Stimulated activated CD8-positive, alpha-beta memory T cell treated with anti-CD3 and anti-CD28 coated beads, Interleukin-7, amount 100 ng/mL, for 4 hours (primary cell): ENCODE measurements at regions not wholly inside any gene's neighbourhood (a gene's known extent, or its start where the extent isn't known, plus 50 kb on each side); places are given as distances from the start of the nearest gene placed in this dataset.
"Not testable (repeated sequence)": the region's sequence is repeated elsewhere in the genome, so short reads cannot be mapped to it uniquely, and the experiment has no call there.

Source experiments
- DNase-seq, 2 donors: peaks; one replicate each; pipeline ENCODE4 v3.0.0-alpha.2; 2020; ENCODE audit warnings: low read depth in 2 of 2

DNA sequence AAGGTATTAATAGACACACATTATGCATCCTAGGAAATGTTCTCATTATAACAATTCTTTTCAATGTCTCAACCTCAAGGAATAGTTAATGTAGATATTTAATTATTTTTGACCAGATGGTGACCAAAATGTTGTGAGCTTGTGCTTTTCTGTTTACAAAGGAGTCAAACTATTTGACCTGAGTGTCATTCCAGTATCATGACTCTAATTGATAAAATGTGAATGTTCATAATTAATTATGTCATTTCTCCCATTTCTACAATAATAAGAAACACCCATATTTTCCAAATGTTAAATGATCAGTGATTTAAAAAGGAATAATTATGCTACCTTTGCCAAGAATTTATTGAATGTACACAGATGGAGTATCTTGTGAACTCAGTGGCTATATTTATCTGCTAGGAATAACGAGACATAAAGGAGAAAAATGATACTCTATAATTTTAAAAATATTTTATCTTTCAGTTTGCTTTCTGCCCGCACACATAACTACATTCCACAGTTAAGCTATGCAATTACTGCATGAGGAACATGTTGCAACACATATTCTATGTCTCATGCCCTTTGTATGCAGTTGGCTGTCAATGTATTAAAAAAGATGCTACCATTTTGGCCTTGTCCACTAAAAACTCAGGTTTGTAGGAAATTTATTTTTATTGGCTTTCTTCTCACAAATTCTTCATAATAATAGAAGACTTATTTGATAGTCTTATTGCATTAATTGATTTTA is 376.7 kb upstream of the CCDC179 start:
- no peak for DNase-seq

GRCh38 chr11:23252426-23252825 is 392.2 kb upstream of the CCDC179 start:
- no peak for DNase-seq

DNA sequence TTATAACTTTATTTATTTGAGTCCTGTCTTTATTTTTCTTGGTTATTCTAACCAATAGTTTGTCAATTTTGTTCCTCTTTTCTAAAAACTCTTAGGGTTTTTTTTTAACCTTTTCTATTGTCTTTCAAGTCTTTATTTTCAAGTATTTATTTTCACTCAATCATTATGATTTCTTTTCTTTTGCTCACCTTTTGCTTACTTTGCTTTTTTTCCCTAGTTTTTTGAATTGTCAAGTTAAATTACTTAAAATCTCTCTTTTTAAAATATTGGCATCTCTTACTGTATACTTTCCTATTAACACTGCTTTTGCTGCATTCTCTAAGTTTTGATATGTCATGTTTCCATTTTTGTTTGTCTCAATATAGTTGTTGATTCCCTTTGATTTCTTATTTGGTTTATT is 396.8 kb upstream of the CCDC179 start:
- DNase-seq, result no peak

GRCh38 chr11:23257556-23257955 is 397.3 kb upstream of the CCDC179 start:
- DNase-seq, result no peak

DNA sequence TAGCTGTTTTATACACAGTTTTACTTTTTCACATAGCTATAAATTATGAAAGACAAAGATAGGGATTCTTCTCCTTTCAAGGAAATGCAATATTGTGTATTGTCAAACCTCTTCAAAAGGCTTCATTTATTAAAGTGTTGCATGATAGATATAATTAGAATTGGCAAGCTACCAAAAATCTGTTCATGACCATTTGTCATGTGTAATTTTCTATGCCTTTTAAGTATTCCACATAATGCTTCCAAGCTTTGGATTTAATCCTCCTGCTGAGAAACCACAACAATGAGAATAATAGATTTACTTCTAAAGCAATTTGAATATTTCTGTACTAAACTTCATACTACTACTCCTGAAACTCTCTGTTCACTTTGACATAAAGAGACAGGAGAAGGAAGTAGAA is 403.2 kb upstream of the CCDC179 start:
- no peak for DNase-seq

GRCh38 chr11:23272095-23272494 is 411.8 kb upstream of the CCDC179 start:
- no peak for DNase-seq

DNA sequence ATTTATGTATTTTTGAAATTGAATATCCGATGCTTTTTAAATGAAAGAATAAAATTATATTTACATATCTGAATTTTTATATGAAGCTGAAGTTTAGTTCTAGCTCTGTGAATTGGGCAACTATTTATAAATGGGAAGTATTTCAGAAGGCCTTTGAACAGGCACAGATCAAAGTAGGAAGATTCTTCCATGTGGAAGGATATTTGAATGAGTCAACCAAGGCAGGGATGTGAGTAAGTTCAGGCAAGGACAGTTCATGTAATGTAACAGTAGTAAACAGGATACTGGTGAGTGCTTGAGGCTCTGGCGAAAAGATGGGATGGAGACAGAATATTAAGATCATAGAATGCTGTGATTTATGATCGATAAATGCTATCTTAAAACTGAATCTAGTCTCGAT is 417.8 kb upstream of the CCDC179 start:
- DNase-seq, result no peak

DNA sequence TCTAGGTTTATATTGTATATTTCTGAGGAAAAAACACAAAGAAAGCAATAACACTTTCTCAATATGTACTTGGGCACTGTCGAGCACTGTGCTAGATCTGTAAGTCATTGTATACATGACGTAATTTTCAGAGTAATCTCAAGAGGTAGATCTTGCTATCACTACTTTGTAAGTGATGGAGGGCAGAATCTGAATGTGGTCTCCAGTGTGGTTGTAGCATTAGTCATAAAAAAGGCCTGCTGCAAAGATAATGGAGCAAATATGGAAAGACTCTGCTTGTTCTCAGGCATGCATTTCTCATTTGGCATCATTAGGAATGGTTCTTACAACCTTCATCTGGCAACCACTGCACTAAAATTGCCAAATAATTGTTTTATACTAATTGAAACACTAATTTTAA is 419.8 kb upstream of the CCDC179 start:
- DNase-seq, result no peak

DNA sequence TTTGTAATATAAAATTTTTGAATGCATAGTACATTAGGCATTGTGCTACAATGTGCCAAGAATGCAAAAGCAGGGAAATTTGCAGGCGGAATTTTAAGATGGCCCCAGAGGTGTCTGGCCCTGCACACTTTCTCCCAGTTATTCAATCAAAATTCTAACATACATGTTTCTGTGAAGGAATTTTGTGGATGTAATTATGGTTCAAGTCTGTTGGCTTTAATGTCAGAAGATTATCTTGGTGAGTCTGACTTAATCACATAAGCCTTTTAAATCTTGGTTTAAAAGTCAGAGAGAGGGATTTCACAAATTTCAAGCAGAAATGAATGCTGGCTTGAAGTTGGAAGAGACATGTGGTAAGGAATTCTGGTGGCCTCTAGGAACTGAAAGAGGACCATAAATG is 423.4 kb upstream of the CCDC179 start:
- no peak for DNase-seq

DNA sequence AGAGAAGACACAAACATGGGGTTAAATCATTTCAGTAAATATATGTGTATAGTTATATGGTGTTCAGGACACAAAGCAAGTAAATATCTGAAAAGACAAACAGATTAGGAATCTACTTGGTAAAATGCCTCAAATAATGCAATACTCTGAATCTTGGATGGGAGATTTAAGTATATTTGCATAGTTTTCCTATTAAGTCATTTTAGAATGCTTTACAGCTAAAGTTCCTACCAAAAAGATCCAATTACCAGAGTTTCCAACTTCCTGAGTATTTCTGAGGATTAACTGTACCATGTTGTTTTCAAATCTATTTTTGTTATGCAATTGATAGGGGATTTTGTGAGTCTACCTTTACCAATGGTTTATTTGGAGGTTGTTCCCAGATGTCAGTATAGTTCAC is 424.4 kb upstream of the CCDC179 start:
- no peak for DNase-seq

DNA sequence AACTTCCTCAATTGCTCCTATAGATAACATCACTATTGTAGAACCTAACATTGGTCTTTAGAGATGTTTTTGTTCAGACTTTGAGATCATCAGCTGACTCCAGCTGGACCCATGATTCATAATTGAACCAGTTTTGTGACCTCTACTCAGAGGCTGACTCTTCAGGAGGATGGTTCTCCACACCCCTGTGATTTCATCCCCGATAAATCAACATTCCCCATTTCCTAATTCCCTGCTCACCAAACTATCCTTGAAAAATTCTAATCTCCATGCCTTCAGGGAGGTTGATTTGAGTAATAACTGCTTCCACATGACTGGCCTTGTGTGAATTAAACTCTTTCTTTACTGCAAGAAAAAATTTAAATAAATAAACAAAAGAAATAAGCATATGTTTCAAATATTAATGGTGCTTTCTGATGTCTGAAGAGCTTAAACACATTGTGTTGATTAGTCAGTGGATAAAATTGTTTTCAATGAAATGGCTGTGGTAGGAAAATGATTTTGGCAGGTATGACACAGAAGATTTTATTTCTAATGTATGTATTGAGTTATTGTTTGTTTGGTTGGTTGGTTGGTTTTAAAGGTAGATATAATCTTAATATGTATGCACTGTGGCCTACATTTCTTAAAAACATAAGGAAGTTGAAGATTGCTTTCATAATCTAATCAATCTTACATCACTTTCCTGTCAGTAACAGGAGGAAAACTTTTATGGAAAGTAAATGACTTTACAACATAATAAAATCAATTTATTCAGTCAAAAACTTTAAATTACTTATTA is 427.9 kb upstream of the CCDC179 start:
- no peak for DNase-seq

DNA sequence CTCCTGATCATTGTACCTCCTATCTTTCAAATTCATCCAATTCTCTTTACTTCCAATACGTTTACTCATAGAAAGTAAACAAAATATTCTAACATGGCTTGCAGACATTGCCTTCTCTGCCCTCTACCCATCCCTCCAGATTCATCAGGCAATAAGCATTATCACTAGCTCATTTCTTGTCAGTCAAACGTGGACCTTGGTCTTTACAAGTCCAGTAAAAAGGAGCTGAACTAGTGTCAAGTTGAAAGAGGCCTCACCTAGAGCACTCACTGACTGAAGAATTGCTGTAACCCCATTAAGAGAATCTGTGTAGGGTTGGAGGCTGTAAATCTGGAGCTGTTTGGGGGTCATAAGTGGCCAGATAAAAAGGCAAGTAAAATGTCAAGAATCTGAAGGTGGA is 435.0 kb upstream of the CCDC179 start:
- DNase-seq, result no peak

DNA sequence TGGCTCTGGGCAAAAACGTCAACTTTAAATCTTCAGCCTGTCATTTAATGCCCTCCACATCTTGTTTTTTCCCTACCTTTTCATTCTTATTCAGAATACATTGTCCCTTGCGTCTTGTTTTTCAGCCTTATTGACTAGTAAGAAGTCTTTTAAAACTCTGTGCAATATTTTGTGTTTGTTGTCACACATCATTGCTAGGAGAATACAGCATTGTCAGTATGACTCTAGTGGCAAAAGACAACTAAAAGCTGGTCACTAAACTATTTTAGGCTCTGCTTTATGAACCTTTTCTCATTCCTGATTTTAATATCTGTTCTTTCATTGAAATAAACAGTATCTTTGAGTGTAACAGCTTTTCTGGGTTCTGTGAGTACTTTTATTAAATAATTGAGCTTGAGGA is 447.8 kb upstream of the CCDC179 start:
- no peak for DNase-seq

DNA sequence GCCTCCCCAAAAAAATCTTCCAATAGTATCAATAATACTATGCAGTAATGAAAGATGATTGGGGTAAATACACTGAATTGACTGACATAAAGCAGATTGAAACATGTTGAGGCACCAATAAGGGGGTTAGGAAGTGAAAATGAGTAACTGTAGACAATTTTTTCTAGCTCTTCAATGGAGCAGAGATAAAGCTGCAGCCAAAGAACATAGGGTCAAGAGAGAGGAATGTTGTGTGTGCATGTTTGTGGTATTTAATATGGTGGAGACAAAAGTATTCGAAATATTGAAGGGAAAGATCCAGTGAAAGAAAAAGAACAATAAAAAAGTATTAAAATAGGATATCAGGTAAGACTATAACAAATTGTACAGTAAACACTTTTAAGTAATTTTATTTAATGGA is 450.0 kb upstream of the CCDC179 start:
- no peak for DNase-seq

GRCh38 chr11:23311986-23312940 is 452.0 kb upstream of the CCDC179 start:
- no peak for DNase-seq

GRCh38 chr11:23313001-23313400 is 452.7 kb upstream of the CCDC179 start:
- no peak for DNase-seq

- no peak for DNase-seq
Measured at GRCh38 chr11:23314162-23314561, 453.9 kb upstream of the CCDC179 start.

GRCh38 chr11:23315286-23315685 is 455.0 kb upstream of the CCDC179 start:
- DNase-seq, result no peak

DNA sequence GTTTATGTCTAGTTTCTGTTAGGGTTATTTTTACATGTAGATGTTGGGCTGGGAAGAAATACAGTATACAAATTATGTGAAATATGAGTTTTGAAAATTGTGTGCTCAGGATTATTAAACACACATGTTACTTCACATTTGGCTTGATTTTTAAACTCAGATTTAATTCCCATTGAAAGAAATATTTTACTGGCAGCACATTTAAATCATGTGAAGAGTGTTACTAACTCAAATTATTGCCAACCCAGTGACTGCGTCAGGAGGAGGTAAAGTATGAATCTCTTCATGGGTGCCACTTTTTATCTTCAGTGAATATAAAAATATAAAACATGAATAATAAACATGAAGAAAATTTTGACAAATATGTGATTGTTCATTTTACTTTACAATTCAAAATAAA is 457.5 kb upstream of the CCDC179 start:
- no peak for DNase-seq

GRCh38 chr11:23318670-23319069 is 458.4 kb upstream of the CCDC179 start:
- DNase-seq, result no peak

GRCh38 chr11:23320131-23320530 is 459.9 kb upstream of the CCDC179 start:
- DNase-seq, result no peak

DNA sequence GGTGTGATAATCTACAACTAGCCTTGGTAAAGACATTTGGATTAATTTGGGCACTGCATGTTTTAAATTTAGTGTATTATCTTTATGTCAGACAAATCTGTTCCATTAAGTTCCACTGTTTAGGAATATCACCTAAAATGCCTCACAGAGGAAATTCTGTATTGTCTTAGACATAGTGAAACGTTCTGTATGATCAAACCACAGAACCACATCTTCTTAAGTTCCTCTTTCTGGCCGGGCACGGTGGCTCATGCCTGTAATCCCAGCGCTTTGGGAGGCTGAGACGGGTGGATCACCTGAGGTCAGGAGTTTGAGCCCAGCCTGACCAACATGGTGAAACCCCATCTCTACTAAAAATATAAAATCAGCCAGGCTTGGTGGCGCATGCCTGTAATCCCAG is 475.3 kb upstream of the CCDC179 start:
- DNase-seq, result not testable (repeated sequence)
